GM18951 (cell line): ENCODE measurements at regions not wholly inside any gene's neighbourhood (a gene's known extent, or its start where the extent isn't known, plus 50 kb on each side); places are given as distances from the start of the nearest gene placed in this dataset.

Source experiments
- POLR2A ChIP-seq: IDR thresholded peaks from 4 replicates; pipeline ENCODE4 v1.6.1; 2011; ENCODE audit warnings: mild to moderate bottlenecking; ENCODE audit not compliant: insufficient read length, insufficient read depth; ENCODE audit errors: extremely low read depth
- in situ Hi-C: fragments of 300-500 bp; cut with MboI; formaldehyde crosslinking; loops from one replicate; pipeline ENCODE4 v1.12.0; 2022; ENCODE audit warnings: low sequenced_read_pairs, mixed read lengths, inconsistent platforms; ENCODE audit not compliant: unreplicated experiment

DNA sequence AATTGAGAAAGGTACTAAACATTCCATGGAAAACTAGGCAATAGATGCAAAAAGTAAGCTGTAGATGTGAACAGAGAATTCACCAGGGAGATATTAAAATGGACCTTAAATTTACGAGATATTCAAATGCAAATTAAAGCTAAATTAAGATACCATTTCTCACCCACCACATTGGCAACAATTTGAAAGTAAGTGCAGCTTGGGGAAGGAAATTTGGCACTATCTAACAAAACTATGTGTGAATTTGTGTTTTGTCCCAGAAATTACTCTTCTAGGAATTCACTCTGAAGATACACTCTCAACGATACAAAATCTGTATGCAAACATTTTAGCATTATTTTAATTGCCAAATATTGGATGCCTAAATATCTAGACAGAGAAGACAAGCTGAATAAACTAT is 178.2 kb upstream of the SORCS1 start:
- in situ Hi-C loops: no loop called here
- TF ChIP-seq POLR2A: no peak

DNA sequence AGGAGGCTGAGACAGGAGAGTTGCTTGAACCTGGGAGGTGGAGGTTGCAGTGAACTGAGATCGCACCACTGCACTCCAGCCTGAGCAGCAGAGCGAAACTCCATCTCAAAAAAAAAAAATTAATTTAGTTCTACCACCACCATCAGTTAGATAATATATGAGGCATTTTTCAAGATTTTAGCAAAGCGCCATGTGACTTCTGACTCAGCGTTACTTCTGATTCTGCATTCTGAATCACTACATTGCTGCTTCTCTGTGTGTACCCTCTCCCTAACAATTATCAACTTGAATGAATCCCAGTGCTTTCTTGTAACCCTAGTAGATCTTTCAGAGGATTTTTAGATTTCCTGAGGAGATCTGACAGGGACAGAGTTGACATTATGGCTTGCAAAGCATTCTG is 176.8 kb upstream of the SORCS1 start:
- no peak for TF ChIP-seq POLR2A
- in situ Hi-C loops: no loop called here

- no peak for TF ChIP-seq POLR2A
- in situ Hi-C loops: no loop called here
Observed at GRCh38 chr10:107340326-107340725, 175.8 kb upstream of the SORCS1 start.

DNA sequence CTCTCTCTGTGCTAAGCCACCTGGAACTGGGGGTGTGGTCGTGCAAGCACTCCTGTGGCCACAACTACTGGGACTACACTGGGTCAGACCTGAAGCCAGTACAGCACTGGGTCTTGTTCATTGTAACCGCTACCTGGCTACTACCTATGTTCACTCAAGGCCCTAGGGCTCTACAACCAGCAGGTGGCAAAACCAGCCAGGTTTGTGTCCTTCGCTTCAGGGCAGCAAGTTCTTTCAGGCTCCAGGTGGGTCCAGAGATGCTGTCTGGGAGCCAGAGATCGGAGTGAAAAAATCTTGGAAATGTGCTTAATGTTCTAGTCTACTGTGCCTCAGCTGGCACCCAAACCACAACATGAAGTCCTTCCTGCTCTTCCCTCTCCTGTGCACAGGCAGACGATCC is 171.6 kb upstream of the SORCS1 start:
- in situ Hi-C loops: no loop called here

GRCh38 chr10:107317592-107317991 is 153.1 kb upstream of the SORCS1 start:
- in situ Hi-C loops: no loop called here
- TF ChIP-seq POLR2A: no peak

More for the DNA sequence above, 171.6 kb upstream of the SORCS1 start:
- no peak for TF ChIP-seq POLR2A

DNA sequence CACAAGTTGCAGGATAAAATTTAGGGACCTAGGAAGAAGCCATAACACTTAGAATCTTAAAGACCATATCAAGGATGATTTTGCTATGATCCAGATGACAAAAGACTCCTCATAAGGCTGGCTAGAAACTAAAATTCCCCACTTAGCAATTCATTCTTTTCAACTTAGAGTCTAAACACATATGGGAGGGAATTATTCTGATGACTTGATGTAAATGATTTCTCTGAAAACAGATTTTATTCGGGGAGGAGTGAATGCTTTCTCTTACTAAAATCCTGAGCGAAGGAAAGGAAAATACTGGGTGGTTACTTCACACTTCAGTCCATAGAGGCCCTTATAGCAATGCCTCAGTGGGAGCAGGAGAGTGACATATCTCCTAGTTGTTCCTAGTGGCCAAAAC is 138.7 kb upstream of the SORCS1 start:
- in situ Hi-C loops: no loop called here
- TF ChIP-seq POLR2A: no peak

GRCh38 chr10:107299606-107300005 is 135.1 kb upstream of the SORCS1 start:
- in situ Hi-C loops: no loop called here
- no peak for TF ChIP-seq POLR2A

GRCh38 chr10:107284187-107284586 is 119.7 kb upstream of the SORCS1 start:
- in situ Hi-C loops: no loop called here
- TF ChIP-seq POLR2A: no peak

- no peak for TF ChIP-seq POLR2A
- in situ Hi-C loops: no loop called here
Observed at GRCh38 chr10:107280293-107280692, 115.8 kb upstream of the SORCS1 start.

- TF ChIP-seq POLR2A: no peak
- in situ Hi-C loops: no loop called here
Observed at GRCh38 chr10:107277591-107277990, 113.1 kb upstream of the SORCS1 start.

DNA sequence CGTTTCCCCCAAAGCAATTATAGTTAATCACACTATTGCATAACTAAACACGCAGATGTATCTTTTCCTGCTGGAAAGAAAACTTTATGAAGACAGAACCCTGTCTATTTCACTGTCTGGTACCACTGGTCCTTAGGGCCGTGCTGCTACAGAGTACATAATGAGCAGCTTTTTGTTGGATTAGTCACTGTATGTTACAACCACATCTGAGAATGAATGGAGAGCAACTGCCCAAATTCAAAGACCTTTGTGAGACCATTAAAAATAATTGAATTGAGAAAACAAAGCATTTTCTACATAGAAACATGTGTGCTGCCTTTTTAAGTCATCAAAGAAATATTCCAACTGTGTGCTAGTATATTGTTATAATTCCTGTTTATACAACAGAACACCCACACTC is 111.3 kb upstream of the SORCS1 start:
- no peak for TF ChIP-seq POLR2A
- in situ Hi-C loops: no loop called here

DNA sequence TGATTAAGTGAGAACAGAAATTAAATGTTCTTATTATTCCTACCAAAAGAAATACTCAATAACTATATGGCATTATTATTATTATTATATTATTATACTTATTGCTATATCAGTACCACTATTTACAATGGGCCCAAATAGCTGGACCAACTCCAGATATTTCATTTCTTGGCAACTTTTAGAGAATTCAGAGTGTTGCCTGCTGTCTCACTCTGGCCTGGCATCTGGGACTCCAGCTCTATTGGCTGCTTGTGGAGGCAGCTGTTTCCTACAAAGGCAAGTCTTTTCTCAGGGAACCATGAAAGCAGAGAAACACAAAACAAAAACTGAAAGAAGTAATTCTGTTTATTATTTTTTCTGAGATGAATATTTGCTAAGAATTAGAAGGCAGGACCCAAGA is 105.1 kb upstream of the SORCS1 start:
- no peak for TF ChIP-seq POLR2A
- in situ Hi-C loops: no loop called here

GRCh38 chr10:107264742-107265141 is 100.2 kb upstream of the SORCS1 start:
- in situ Hi-C loops: no loop called here
- no peak for TF ChIP-seq POLR2A

GRCh38 chr10:107244122-107244521 is 79.6 kb upstream of the SORCS1 start:
- in situ Hi-C loops: no loop called here
- TF ChIP-seq POLR2A: no peak

DNA sequence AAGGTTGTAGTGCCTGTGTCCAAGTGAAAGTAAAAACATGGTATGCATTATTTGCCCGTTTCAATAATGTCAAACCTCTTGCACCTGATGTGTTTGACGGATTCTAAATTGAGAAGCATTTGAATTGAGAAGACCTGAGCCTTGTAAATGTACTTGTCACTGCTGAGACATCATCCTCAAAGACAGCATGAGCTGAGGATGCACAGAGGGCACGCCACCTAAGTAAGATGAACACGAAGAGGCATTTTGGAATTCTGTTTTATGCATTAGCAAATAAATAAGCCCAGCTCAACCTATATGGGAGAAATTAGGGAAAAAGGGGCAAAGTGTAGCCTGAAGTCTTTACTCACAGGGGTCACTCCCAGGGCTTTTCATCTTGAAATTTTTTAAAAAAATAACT is 73.8 kb upstream of the SORCS1 start:
- in situ Hi-C loops: no loop called here
- no peak for TF ChIP-seq POLR2A
